Breast epithelium (tissue), 3 donors: ENCODE measurements at regions not wholly inside any gene's neighbourhood (a gene's known extent, or its start where the extent isn't known, plus 50 kb on each side); places are given as distances from the start of the nearest gene placed in this dataset.

Source experiments
- CTCF ChIP-seq, 3 donors: fragments of 450-650 bp; IDR thresholded peaks; one replicate each; pipeline ENCODE4 v1.5.1; 2016 to 2017; ENCODE audit warnings: antibody characterized with exemption in 3 of 3, mild to moderate bottlenecking in 3 of 3, moderate library complexity in 3 of 3
- POLR2A ChIP-seq: fragments of 450-650 bp; IDR thresholded peaks from one replicate; pipeline ENCODE4 v1.6.1; 2016; ENCODE audit warnings: antibody characterized with exemption, mild to moderate bottlenecking, moderate library complexity
- POLR2AphosphoS5 ChIP-seq, 3 donors: sonication (generic); formaldehyde crosslinking; IDR thresholded peaks; one replicate each; pipeline ENCODE4 v1.6.1; 2017; ENCODE audit warnings: antibody characterized with exemption in 3 of 3

GRCh38 chr5:104793755-104794080, 1231.1 kb upstream of the NUDT12 start:
- TF ChIP-seq CTCF (IDR thresholded peaks at IDR 0.05) (no peak), POLR2A (no peak), POLR2AphosphoS5 (IDR thresholded peaks at IDR 0.05) (no peak)
